ENCODE measurements at regions not wholly inside any gene's neighbourhood (a gene's known extent, or its start where the extent isn't known, plus 50 kb on each side); places are given as distances from the start of the nearest gene placed in this dataset.

GRCh38 chr21:24179110-24179509 lies 1428.2 kb downstream of the MRPL39 start:
- DNase-seq, result no peak
- no peaks in the 10 kb centered on the region for H3K27me3 ChIP-seq (ENCODE audit: control insufficient read depth in 1 of 2, insufficient read depth in 1 of 2, low read length in 2 of 2)
- no peak overlapping the region for H2AFZ ChIP-seq (ENCODE audit: low read depth, low read length)
- H4K8ac ChIP-seq (ENCODE audit: low read length), result no peak overlapping the region
- H4K91ac ChIP-seq (ENCODE audit: low read length), result no peak overlapping the region
- no peak overlapping the region for H3K4me2 ChIP-seq (ENCODE audit: low read length, poor library complexity, severe bottlenecking)
- H3K9ac ChIP-seq (ENCODE audit: low read length), result no peak overlapping the region
- H2BK12ac ChIP-seq (ENCODE audit: low read length in 2 of 2), result no peak overlapping the region
- H3K79me1 ChIP-seq (replicated peaks; ENCODE audit: low read length, poor library complexity, severe bottlenecking), result no peaks in the 10 kb centered on the region
- H3K18ac ChIP-seq (ENCODE audit: low read depth in 1 of 2, low read length in 2 of 2), result no peak overlapping the region
- no peak overlapping the region for H3K23ac ChIP-seq (ENCODE audit: low read length in 2 of 2)
- no peak overlapping the region for H3K4ac ChIP-seq (ENCODE audit: low read depth in 1 of 2, low read length in 2 of 2)
- WGBS, result 17% methylated on average over 1 of the region's 1 CpG
- H2BK15ac ChIP-seq (ENCODE audit: low read depth, poor library complexity, severe bottlenecking), result no peak overlapping the region
- no peak overlapping the region for H3K27ac ChIP-seq (ENCODE audit: low read length, poor library complexity, severe bottlenecking)
- no peaks in the 10 kb centered on the region for H3K4me1 ChIP-seq (ENCODE audit: control insufficient read depth, insufficient read depth, low read depth, low read length)
- no peak overlapping the region for H3K14ac ChIP-seq (ENCODE audit: low read length in 2 of 2)
- peaks cover 20% of the 10 kb centered on the region for H3K9me3 ChIP-seq (ENCODE audit: control insufficient read depth, low read length)
- no peak overlapping the region for H2BK5ac ChIP-seq (ENCODE audit: low read depth, low read length, poor library complexity, severe bottlenecking)
- H3K4me3 ChIP-seq (ENCODE audit: insufficient read depth in 1 of 2, low read depth in 1 of 2, low read length in 2 of 2), result no peak overlapping the region
- H2AK5ac ChIP-seq (ENCODE audit: low read length, severe bottlenecking), result no peak overlapping the region
- H3K36me3 ChIP-seq (ENCODE audit: control insufficient read depth in 1 of 2, insufficient read depth in 2 of 2, low read depth in 1 of 2, low read length in 2 of 2), result no peaks in the 10 kb centered on the region
- no peak overlapping the region for H2BK120ac ChIP-seq (ENCODE audit: low read depth, low read length)

DNA sequence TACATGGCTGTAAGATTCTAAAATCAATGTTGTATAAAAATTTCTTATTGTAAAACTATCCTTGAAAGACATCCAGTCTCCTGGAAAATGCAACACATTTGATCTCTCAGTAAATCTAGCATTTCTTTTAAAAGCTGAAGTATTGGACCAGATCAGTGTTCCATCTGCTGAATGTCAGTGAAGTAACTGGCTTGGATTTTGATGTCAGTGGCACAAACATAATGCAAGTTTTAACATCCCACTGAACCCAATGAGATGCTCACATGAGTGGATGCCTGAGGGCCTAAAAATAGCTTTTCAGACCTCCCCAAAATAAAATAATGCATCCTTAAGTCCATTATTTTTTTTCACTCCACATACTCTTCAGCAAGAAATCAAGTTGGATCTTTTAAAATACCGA lies 1432.2 kb downstream of the MRPL39 start:
- Histone ChIP-seq H3K4ac (ENCODE audit: low read depth in 1 of 2, low read length in 2 of 2) (no peak overlapping the region), H3K4me2 (ENCODE audit: low read length, poor library complexity, severe bottlenecking) (no peak overlapping the region), H3K14ac (ENCODE audit: low read length in 2 of 2) (no peak overlapping the region), H3K18ac (ENCODE audit: low read depth in 1 of 2, low read length in 2 of 2) (no peak overlapping the region), H2BK5ac (ENCODE audit: low read depth, low read length, poor library complexity, severe bottlenecking) (no peak overlapping the region), H3K4me3 (ENCODE audit: insufficient read depth in 1 of 2, low read depth in 1 of 2, low read length in 2 of 2) (no peak overlapping the region), H2AFZ (ENCODE audit: low read depth, low read length) (no peak overlapping the region), H3K36me3 (ENCODE audit: control insufficient read depth in 1 of 2, insufficient read depth in 2 of 2, low read depth in 1 of 2, low read length in 2 of 2) (no peaks in the 10 kb centered on the region), H3K79me1 (replicated peaks; ENCODE audit: low read length, poor library complexity, severe bottlenecking) (no peaks in the 10 kb centered on the region), H3K23ac (ENCODE audit: low read length in 2 of 2) (no peak overlapping the region), H3K9ac (ENCODE audit: low read length) (no peak overlapping the region), H2AK5ac (ENCODE audit: low read length, severe bottlenecking) (no peak overlapping the region), H4K8ac (ENCODE audit: low read length) (no peak overlapping the region), H2BK120ac (ENCODE audit: low read depth, low read length) (no peak overlapping the region), H4K91ac (ENCODE audit: low read length) (no peak overlapping the region), H2BK15ac (ENCODE audit: low read depth, poor library complexity, severe bottlenecking) (no peak overlapping the region), H3K27ac (ENCODE audit: low read length, poor library complexity, severe bottlenecking) (no peak overlapping the region), H3K9me3 (ENCODE audit: control insufficient read depth, low read length) (peaks cover 20% of the 10 kb centered on the region), H3K27me3 (ENCODE audit: control insufficient read depth in 1 of 2, insufficient read depth in 1 of 2, low read length in 2 of 2) (no peaks in the 10 kb centered on the region), H3K4me1 (ENCODE audit: control insufficient read depth, insufficient read depth, low read depth, low read length) (no peaks in the 10 kb centered on the region), H2BK12ac (ENCODE audit: low read length in 2 of 2) (no peak overlapping the region)
- WGBS, result 51% methylated on average over 1 of the region's 1 CpG
- no peak for DNase-seq

DNA sequence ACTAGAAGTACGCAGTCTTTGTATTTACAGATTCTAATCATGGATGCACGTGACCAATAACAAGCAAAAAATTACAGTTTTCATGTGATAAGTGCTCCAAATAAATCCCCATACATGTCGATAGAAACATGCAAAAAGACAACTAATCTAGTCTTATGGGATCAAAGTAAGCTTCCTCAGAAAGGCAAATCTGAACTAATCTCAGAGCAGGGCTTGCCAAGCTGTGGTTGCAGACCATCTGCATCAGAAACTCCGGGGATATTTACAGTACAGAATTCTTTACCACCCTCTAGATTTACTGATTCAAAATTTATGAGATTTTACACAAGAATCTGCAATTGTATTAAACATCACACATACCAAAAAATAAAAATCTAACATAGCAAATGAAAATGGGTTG lies 1435.5 kb downstream of the MRPL39 start:
- H3K23ac ChIP-seq (ENCODE audit: low read length in 2 of 2), result no peak overlapping the region
- H4K8ac ChIP-seq (ENCODE audit: low read length), result no peak overlapping the region
- H2BK120ac ChIP-seq (ENCODE audit: low read depth, low read length), result no peak overlapping the region
- no peaks in the 10 kb centered on the region for H3K27me3 ChIP-seq (ENCODE audit: control insufficient read depth in 1 of 2, insufficient read depth in 1 of 2, low read length in 2 of 2)
- 65% methylated on average over 4 of the region's 4 CpGs for WGBS
- H3K9me3 ChIP-seq (ENCODE audit: control insufficient read depth, low read length), result peaks cover 13% of the 10 kb centered on the region
- H2BK15ac ChIP-seq (ENCODE audit: low read depth, poor library complexity, severe bottlenecking), result no peak overlapping the region
- no peak overlapping the region for H2BK12ac ChIP-seq (ENCODE audit: low read length in 2 of 2)
- no peak overlapping the region for H3K27ac ChIP-seq (ENCODE audit: low read length, poor library complexity, severe bottlenecking)
- no peak overlapping the region for H3K18ac ChIP-seq (ENCODE audit: low read depth in 1 of 2, low read length in 2 of 2)
- H3K4me3 ChIP-seq (ENCODE audit: insufficient read depth in 1 of 2, low read depth in 1 of 2, low read length in 2 of 2), result no peak overlapping the region
- H4K91ac ChIP-seq (ENCODE audit: low read length), result no peak overlapping the region
- H3K14ac ChIP-seq (ENCODE audit: low read length in 2 of 2), result no peak overlapping the region
- no peak overlapping the region for H2AK5ac ChIP-seq (ENCODE audit: low read length, severe bottlenecking)
- no peak overlapping the region for H2AFZ ChIP-seq (ENCODE audit: low read depth, low read length)
- H2BK5ac ChIP-seq (ENCODE audit: low read depth, low read length, poor library complexity, severe bottlenecking), result no peak overlapping the region
- H3K36me3 ChIP-seq (ENCODE audit: control insufficient read depth in 1 of 2, insufficient read depth in 2 of 2, low read depth in 1 of 2, low read length in 2 of 2), result no peaks in the 10 kb centered on the region
- no peaks in the 10 kb centered on the region for H3K4me1 ChIP-seq (ENCODE audit: control insufficient read depth, insufficient read depth, low read depth, low read length)
- H3K79me1 ChIP-seq (replicated peaks; ENCODE audit: low read length, poor library complexity, severe bottlenecking), result no peaks in the 10 kb centered on the region
- no peak overlapping the region for H3K9ac ChIP-seq (ENCODE audit: low read length)
- H3K4ac ChIP-seq (ENCODE audit: low read depth in 1 of 2, low read length in 2 of 2), result no peak overlapping the region
- DNase-seq, result no peak
- no peak overlapping the region for H3K4me2 ChIP-seq (ENCODE audit: low read length, poor library complexity, severe bottlenecking)

DNA sequence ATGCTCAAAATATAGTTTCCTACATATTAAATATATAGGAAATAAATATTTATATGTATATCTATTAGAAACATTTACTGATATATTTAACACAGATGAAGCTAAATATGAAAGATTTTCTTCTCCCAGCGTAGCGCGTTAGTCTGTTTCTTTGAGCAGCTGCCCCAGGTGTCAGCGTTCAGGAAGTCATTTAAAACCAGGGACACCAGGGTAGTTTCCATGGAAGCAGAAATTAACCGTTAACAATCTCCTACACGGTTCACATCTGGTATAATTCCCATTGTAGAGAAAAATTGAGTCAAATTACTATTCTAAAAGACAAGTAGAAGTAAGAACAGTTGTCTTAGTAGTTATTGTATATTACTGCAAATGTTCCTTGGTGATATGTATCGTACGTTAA lies 1443.7 kb downstream of the MRPL39 start:
- H2BK12ac ChIP-seq (ENCODE audit: low read length in 2 of 2), result no peak overlapping the region
- H3K79me1 ChIP-seq (replicated peaks; ENCODE audit: low read length, poor library complexity, severe bottlenecking), result no peaks in the 10 kb centered on the region
- H3K36me3 ChIP-seq (ENCODE audit: control insufficient read depth in 1 of 2, insufficient read depth in 2 of 2, low read depth in 1 of 2, low read length in 2 of 2), result no peaks in the 10 kb centered on the region
- H2BK5ac ChIP-seq (ENCODE audit: low read depth, low read length, poor library complexity, severe bottlenecking), result no peak overlapping the region
- no peak overlapping the region for H3K23ac ChIP-seq (ENCODE audit: low read length in 2 of 2)
- no peaks in the 10 kb centered on the region for H3K27me3 ChIP-seq (ENCODE audit: control insufficient read depth in 1 of 2, insufficient read depth in 1 of 2, low read length in 2 of 2)
- H3K4me1 ChIP-seq (ENCODE audit: control insufficient read depth, insufficient read depth, low read depth, low read length), result no peaks in the 10 kb centered on the region
- no peak overlapping the region for H2BK120ac ChIP-seq (ENCODE audit: low read depth, low read length)
- WGBS, result 86% methylated on average over 5 of the region's 8 CpGs
- H4K8ac ChIP-seq (ENCODE audit: low read length), result no peak overlapping the region
- no peak overlapping the region for H3K27ac ChIP-seq (ENCODE audit: low read length, poor library complexity, severe bottlenecking)
- H3K18ac ChIP-seq (ENCODE audit: low read depth in 1 of 2, low read length in 2 of 2), result no peak overlapping the region
- no peak overlapping the region for H3K4me2 ChIP-seq (ENCODE audit: low read length, poor library complexity, severe bottlenecking)
- H2AK5ac ChIP-seq (ENCODE audit: low read length, severe bottlenecking), result no peak overlapping the region
- no peak overlapping the region for H3K4ac ChIP-seq (ENCODE audit: low read depth in 1 of 2, low read length in 2 of 2)
- no peak overlapping the region for H3K14ac ChIP-seq (ENCODE audit: low read length in 2 of 2)
- no peak overlapping the region for H4K91ac ChIP-seq (ENCODE audit: low read length)
- no peak for DNase-seq
- H3K9ac ChIP-seq (ENCODE audit: low read length), result no peak overlapping the region
- H2BK15ac ChIP-seq (ENCODE audit: low read depth, poor library complexity, severe bottlenecking), result no peak overlapping the region
- H3K4me3 ChIP-seq (ENCODE audit: insufficient read depth in 1 of 2, low read depth in 1 of 2, low read length in 2 of 2), result no peak overlapping the region
- no peaks in the 10 kb centered on the region for H3K9me3 ChIP-seq (ENCODE audit: control insufficient read depth, low read length)
- no peak overlapping the region for H2AFZ ChIP-seq (ENCODE audit: low read depth, low read length)

Data from mesenchymal stem cell (in vitro differentiated cells and primary cell).